ENCODE measurements at regions not wholly inside any gene's neighbourhood (a gene's known extent, or its start where the extent isn't known, plus 50 kb on each side); places are given as distances from the start of the nearest gene placed in this dataset.
A peak's percentile ranks its signal among the peaks of the same experiment; 100 is the strongest.
"Not testable (repeated sequence)": the region's sequence is repeated elsewhere in the genome, so short reads cannot be mapped to it uniquely, and the experiment has no call there.

- peak; percentile 14 to 60 for ATAC-seq
- intact Hi-C loops (cut with DNase I) = no loop called here
- no peak for DNase-seq
These were observed 102.1 kb upstream of the FNDC3A start for GRCh38 chr13:48873587-48873986.

GRCh38 chr13:48874165-48874564 is 101.5 kb upstream of the FNDC3A start:
- intact Hi-C loops (cut with DNase I) = no loop called here
- DNase-seq (peak; percentile 26), ATAC-seq (peak; percentile 95 to 96)

GRCh38 chr13:48875047-48875446 is 100.7 kb upstream of the FNDC3A start:
- intact Hi-C loops (cut with DNase I) = no loop called here
- ATAC-seq (no peak), DNase-seq (no peak)

GRCh38 chr13:48876289-48876688 is 99.4 kb upstream of the FNDC3A start:
- ATAC-seq (no peak), DNase-seq (no peak)
- intact Hi-C loops (cut with DNase I) = no loop called here

GRCh38 chr13:48879432-48879831 is 96.3 kb upstream of the FNDC3A start:
- DNase-seq (no peak), ATAC-seq (no peak)
- intact Hi-C loops (cut with DNase I) = no loop called here

- DNase-seq (no peak), ATAC-seq (no peak)
- intact Hi-C loops (cut with DNase I) = no loop called here
These were observed 95.9 kb upstream of the FNDC3A start for GRCh38 chr13:48879854-48880253.

- DNase-seq; intact Hi-C loops (cut with DNase I); ATAC-seq: not testable (repeated sequence)
These were observed 91.9 kb upstream of the FNDC3A start for GRCh38 chr13:48883786-48884185.

GRCh38 chr13:48885027-48885395 is 90.7 kb upstream of the FNDC3A start:
- ATAC-seq = no peak
- intact Hi-C loops (cut with DNase I) = no loop called here
- DNase-seq = no peak

- ATAC-seq (no peak), DNase-seq (no peak)
- intact Hi-C loops (cut with DNase I) = no loop called here
These were observed 87.1 kb upstream of the FNDC3A start for GRCh38 chr13:48888613-48889012.

GRCh38 chr13:48890391-48890790 is 85.3 kb upstream of the FNDC3A start:
- intact Hi-C loops (cut with DNase I) = no loop called here
- DNase-seq (no peak), ATAC-seq (no peak)

- intact Hi-C loops (cut with DNase I) = no loop called here
- DNase-seq (no peak), ATAC-seq (peak in 1 of 2 donors; percentile 73)
These were observed 84.1 kb upstream of the FNDC3A start for GRCh38 chr13:48891586-48891985.

GRCh38 chr13:48892053-48892687 is 83.5 kb upstream of the FNDC3A start:
- ATAC-seq (peak in 1 of 2 donors; percentile 97), DNase-seq (no peak)
- intact Hi-C loops (cut with DNase I) = no loop called here

- ATAC-seq = no peak
- DNase-seq = no peak
These were observed 83.0 kb upstream of the FNDC3A start for GRCh38 chr13:48892688-48893075.

GRCh38 chr13:48896312-48896711 is 79.4 kb upstream of the FNDC3A start:
- ATAC-seq = no peak
- DNase-seq = no peak
- intact Hi-C loops (cut with DNase I) = no loop called here

More at GRCh38 chr13:48892688-48893075, 83.0 kb upstream of the FNDC3A start:
- intact Hi-C loops (cut with DNase I) = no loop called here

- no peak for DNase-seq
- intact Hi-C loops (cut with DNase I) = no loop called here
- ATAC-seq = no peak
These were observed 73.9 kb upstream of the FNDC3A start for GRCh38 chr13:48901781-48902180.

GRCh38 chr13:48902368-48902767 is 73.3 kb upstream of the FNDC3A start:
- peak; percentile 57 to 72 for ATAC-seq
- intact Hi-C loops (cut with DNase I) = no loop called here
- no peak for DNase-seq

GRCh38 chr13:48904668-48905290 is 70.9 kb upstream of the FNDC3A start:
- ATAC-seq = no peak
- intact Hi-C loops (cut with DNase I) = no loop called here
- DNase-seq = no peak

GRCh38 chr13:48906200-48906599 is 69.5 kb upstream of the FNDC3A start:
- intact Hi-C loops (cut with DNase I) = no loop called here
- ATAC-seq (no peak), DNase-seq (no peak)

GRCh38 chr13:48908381-48909055 is 67.2 kb upstream of the FNDC3A start:
- no peak for DNase-seq
- intact Hi-C loops (cut with DNase I) = no loop called here
- peak; percentile 44 to 74 for ATAC-seq

GRCh38 chr13:48909056-48909389 is 66.7 kb upstream of the FNDC3A start:
- intact Hi-C loops (cut with DNase I) = no loop called here
- ATAC-seq (peak; percentile 12 to 87), DNase-seq (peak; percentile 29)

- no peak for ATAC-seq
- no peak for DNase-seq
- intact Hi-C loops (cut with DNase I) = no loop called here
These were observed 65.0 kb upstream of the FNDC3A start for GRCh38 chr13:48910686-48911085.

Data from left cardiac atrium (tissue), 4 donors.